ENCODE measurements at regions not wholly inside any gene's neighbourhood (a gene's known extent, or its start where the extent isn't known, plus 50 kb on each side); places are given as distances from the start of the nearest gene placed in this dataset.
"Not testable (repeated sequence)": the region's sequence is repeated elsewhere in the genome, so short reads cannot be mapped to it uniquely, and the experiment has no call there.

DNA sequence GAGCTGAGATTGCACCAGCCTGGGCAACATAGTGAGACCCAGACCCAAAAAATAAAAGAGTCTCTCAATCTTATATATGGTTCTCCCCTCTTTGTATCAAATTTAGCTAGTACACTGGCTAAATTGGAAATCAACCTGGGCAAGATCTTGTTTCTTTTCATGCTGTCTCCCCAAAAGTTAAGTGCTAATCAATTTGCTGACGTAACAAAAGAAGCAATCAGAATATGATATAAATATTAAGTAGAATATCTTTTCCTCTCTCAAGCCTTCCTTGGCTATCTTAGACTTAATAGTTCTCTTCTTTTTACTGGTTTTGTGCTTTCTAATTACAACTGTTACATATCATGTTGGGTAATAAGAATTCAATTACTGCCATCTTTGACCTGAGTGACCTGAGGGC, 258.9 kb downstream of the KCNRG start:
- no peak for DNase-seq (ENCODE audit: low read depth in 2 of 2)

DNA sequence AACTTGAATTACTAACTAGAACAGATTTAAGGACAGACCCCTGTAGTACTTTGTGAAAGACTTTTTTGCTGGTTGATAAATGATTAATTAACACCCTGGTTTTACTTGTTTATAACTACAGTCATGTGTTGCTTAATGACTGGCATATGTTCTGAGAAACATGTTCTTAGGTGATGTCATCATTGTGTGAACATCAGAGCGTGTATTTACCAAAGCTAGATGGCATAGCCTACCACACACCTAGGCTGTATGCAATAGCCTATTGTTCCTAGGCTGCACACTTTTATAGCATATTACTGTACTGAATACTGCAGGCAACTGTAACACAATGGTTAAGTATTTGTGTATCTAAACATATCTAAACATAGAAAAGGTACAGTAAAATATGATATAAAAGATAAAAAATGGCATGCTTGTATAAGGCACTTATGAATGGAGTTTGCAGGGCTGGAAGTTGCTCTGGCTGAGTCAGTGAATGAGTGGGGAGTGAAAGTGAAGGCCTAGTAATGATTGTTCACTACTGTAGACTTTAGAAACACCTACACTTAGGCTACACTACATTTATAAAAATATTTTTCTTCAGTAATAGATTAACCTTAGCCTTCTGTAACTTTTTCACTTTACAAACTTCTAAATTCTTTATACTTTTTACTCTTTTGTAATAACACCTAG, 260.3 kb downstream of the KCNRG start:
- DNase-seq (ENCODE audit: low read depth in 2 of 2) = no peak

GRCh38 chr13:50276550-50276949, 261.3 kb downstream of the KCNRG start:
- no peak for DNase-seq (ENCODE audit: low read depth in 2 of 2)

- DNase-seq (ENCODE audit: low read depth in 2 of 2) = no peak
Observed at GRCh38 chr13:50277127-50277526, 261.9 kb downstream of the KCNRG start.

DNA sequence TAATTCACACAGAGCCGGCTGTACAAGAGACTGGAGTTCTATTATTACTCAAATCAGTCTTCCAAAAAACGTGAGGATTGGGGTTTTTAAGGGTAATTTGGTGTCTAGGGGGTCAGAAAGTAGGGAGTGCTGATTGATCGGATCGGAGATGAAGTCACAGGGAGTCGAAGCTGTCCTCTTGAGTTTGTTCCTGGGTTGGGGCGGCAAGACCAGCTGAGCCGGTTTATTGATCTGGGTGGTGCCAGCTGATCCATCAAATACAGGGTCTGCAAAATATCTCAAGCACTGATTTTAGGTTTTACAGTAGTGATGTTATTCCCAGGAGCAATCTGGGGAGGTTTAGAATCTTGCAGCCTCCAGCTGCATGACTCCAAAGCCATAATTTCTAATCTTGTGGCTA, 262.7 kb downstream of the KCNRG start:
- no peak for DNase-seq (ENCODE audit: low read depth in 2 of 2)

- no peak for DNase-seq (ENCODE audit: low read depth in 2 of 2)
Observed at GRCh38 chr13:50280441-50280937, 265.2 kb downstream of the KCNRG start.

DNA sequence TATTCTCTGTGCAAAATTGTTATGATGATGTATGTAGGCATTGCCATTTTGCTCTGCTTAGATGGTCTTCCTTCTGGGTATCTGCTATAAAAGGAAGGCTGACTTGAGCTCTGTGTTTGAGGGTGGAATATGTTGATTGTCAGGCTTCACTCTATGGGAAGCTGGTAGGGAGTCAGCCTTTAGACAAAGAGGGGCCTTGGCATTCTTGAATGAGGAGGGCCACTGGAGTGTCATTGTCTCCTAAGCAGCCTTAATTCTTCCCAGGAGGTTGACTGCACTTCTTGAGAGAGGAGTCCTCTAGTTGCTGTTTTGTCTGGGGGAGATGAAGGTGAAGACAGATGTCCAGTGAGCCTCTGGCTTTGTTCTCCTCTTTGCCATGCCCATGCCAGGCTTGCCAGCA, 266.8 kb downstream of the KCNRG start:
- DNase-seq (ENCODE audit: low read depth in 2 of 2) = no peak

- DNase-seq (ENCODE audit: low read depth in 2 of 2) = no peak
Observed at GRCh38 chr13:50283017-50283416, 267.8 kb downstream of the KCNRG start.

DNA sequence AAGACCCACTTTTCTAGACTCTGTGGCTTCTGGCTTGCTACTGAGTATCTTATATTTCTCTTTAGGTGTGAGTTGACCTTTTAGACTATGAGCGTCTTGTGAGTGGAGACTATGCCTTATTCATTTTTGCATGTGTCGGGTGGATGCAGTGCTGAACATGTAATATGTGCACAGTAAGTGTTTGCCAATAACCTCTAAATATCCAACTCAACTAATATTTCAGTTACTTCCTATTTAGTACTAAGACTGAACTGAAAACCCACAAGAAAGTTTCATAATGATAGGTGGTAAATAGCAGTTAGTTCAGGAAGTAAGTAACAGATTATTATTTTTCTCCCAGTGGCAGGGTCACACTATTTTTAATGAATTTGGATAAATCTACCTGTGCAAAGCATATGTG, 269.3 kb downstream of the KCNRG start:
- no peak for DNase-seq (ENCODE audit: low read depth in 2 of 2)

DNA sequence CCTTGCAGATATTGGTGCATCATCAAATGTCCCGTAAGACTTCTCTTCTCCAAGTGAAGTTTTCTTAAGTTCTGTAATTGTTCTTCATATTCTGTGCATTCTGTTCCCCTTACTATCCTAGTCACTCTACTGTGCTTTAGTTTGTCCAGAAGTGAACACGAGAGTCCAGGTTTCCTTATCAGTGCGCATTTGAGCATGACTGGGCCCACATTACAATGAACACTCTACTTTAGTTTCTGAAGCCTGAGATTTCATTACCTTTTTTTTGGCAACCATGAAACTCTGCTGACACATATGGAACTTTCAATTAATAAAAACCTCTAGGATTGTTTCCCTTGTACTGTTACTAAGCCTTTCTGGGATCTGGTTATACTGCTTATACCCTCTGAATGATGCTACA, 270.0 kb downstream of the KCNRG start:
- DNase-seq (ENCODE audit: low read depth in 2 of 2) = no peak

DNA sequence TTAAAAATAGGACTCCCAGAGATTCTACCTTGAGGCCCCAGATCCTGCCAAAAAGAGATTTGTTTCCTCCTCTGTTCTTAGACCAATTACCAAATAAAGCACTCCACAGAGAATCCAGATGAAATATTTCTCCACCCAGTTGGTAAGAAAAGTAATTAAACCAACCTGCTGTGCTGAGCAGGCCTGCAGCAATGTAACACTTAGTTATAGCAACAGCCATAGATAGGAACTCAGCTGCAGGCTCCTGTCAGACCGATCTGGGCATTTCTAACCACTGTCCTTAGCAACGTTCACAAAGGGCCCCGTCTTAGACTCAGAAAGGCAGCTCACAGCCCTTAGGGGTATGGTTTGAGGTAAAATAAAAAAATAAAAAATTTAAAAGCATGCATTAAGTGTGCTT, 271.1 kb downstream of the KCNRG start:
- DNase-seq (ENCODE audit: low read depth in 2 of 2) = no peak

DNA sequence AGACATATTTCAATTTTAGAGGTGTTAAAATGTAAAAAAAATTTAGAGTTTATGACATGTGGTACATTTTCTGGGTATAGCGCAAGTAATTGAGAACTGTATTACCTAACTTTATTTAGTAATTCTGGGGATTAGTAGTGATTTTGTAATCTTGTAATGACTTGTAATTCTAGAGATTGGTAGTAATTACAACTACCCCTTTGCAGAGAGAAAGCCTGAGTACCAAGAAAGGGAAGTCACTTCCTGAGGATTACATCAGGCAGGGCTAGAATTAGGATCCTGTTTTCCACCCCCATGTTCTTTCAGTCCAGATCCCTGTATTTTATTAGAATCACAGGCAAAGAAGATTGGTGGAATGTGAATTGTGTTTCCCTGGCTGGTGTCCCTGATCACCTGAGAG, 274.9 kb downstream of the KCNRG start:
- DNase-seq (ENCODE audit: low read depth in 2 of 2) = no peak

DNA sequence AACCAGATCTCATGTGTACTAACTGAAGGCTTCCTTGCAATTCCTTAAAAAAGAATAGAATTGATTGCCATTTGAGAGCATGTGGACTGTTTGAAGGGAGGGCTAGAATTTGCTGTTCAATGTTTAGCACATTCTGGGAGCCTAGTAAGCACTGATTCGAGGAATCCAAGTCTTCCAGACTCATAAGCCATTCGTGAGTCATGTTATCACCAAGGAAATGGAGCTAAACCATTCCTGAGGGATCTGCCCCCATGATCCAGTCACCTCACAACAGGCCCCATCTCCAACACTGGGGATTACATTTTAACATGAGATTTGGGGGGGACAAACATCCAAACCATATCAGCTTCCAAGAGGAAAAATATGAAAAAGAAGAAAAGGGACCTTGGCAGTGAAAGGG, 276.4 kb downstream of the KCNRG start:
- no peak for DNase-seq (ENCODE audit: low read depth in 2 of 2)

DNA sequence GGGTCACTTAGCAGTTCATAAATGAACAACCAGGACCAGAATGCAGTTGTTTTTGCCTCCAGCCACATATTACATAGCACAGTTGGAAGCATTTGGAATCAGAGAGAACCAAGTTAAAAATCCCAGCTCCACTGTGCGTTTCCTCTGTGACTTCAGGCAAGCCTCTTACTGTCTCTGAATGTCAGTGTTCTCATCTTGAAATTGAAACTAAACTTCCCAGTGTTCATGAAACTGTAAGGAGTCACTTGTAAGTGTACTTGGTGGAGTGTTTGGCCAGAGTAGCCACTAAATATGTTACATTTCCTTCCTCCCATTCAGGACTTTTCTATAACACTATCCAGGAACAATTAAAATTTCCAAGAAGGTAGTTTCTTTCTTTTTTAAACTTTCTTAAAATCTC, 276.8 kb downstream of the KCNRG start:
- no peak for DNase-seq (ENCODE audit: low read depth in 2 of 2)

DNA sequence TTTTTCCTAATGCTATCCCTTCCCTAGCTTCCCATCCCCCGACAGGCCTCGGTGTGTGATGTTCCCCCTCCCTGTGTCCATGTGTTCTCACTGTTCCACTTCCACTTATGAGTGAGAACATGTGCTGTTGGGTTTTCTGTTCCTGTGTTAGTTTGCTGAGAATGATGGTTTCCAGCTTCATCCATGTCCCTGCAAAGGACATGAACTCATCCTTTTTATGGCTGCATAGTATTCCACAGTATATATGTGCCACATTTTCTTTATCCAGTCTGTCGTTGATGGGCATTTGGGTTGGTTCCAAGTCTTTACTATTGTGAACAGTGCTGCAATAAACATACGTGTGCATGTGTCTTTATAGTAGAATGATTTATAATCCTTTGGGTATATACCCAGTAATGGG, 279.2 kb downstream of the KCNRG start:
- not testable (repeated sequence) for DNase-seq (ENCODE audit: low read depth in 2 of 2)

DNA sequence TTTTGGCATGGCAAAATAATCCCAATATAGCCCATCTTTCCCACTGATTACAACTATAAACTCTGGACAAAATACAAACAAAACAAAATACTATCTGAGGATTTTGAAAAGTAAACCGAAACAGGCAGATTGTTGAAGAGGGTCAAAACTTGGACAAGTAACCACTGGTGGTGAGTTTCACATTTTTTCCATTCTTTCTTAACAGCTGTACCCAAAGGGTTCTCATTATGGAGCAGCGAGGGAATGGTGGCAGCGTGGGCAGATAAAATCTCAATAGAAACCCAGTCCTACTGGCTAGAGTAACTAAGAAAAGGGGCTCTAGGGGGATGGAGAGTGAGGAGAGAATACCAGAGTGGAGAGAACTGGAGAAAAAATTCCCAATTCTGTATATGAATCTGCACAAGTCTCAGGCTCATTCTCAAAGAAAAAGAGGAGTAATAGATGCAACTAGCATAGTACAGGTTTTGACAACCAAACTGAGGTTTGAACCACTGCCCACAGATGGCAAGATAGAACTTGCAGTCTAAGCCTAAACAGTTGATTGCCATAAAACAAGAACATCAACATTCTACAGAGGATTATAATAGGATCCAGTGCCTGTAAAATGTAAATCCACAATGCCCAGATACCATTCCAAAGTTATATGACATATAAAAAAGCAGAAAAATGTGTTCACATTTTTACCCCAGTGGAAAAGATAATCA, 284.5 kb downstream of the KCNRG start:
- DNase-seq (ENCODE audit: low read depth in 2 of 2) = no peak

- no peak for DNase-seq (ENCODE audit: low read depth in 2 of 2)
Observed at GRCh38 chr13:50303963-50304721, 288.9 kb downstream of the KCNRG start.

GRCh38 chr13:50306156-50306555, 290.9 kb downstream of the KCNRG start:
- DNase-seq (ENCODE audit: low read depth in 2 of 2) = no peak

DNA sequence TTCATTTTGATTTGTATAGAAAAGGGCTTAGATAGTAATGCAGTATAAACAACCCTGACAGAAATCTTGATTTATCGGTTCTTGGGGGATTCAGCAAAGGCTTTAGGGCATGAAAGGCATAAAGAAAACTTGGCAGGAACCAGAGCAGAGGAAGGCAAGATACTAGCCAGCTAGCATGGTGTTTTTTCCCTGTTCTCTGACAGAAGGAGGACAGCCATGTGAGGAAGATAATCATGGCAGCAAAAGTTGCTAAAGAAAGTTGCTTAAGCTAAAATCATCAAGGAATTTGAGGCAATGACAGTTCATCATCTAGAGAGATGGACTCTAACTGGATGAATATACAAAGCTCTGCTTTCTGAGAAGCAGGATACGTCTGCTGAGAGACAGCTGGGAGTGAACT, 294.1 kb downstream of the KCNRG start:
- DNase-seq (ENCODE audit: low read depth in 2 of 2) = no peak

- DNase-seq (ENCODE audit: low read depth in 2 of 2) = no peak
Observed at GRCh38 chr13:50309882-50310594, 294.8 kb downstream of the KCNRG start.

DNA sequence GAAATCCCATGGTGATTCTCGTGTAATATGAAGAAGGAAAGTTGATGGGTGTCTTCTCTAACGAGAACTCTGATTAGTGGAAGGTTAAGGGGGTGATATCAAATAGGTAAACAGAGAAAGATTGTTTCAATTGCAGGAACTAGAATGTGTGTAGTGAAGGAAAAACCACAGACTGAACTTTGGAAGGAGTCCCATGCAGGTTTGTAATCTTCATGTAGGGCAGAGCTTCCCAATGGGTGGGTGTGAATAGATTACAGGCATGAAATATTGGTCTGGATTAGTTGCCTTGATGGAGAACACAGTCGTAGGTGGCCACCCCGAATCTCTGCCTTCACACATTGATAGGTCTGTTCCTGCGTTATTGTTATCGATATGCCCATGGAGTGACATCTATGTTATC, 295.5 kb downstream of the KCNRG start:
- DNase-seq (ENCODE audit: low read depth in 2 of 2) = no peak

- no peak for DNase-seq (ENCODE audit: low read depth in 2 of 2)
Observed at GRCh38 chr13:50318887-50319286, 303.6 kb downstream of the KCNRG start.
